Gastrocnemius medialis (tissue), 4 donors: ENCODE measurements at regions not wholly inside any gene's neighbourhood (a gene's known extent, or its start where the extent isn't known, plus 50 kb on each side); places are given as distances from the start of the nearest gene placed in this dataset.

Experiments
- ATAC-seq, 2 donors: fragments of 150-250 bp; one replicate each; pipeline ENCODE4 v1.9.1; 2016
- DNase-seq, 2 donors: peaks; one replicate each; pipeline ENCODE4 v3.0.0-alpha.2; 2019
- H3K27ac ChIP-seq, 4 donors: fragments of 200-600 bp; sonication (generic); 1 replicate in 1 of 4; 2 replicates in 3 of 4; pipeline ENCODE4 v1.5.1; 2016 to 2018; ENCODE audit warnings: mild to moderate bottlenecking in 2 of 4, moderate library complexity in 1 of 4
- H3K27me3 ChIP-seq, 3 donors: fragments of 200-600 bp; sonication (generic) in 2 of 3; 1 replicate in 1 of 3; 2 replicates in 2 of 3; pipeline versions ENCODE4 v1.5.1 to v1.6.0; 2016 to 2019; ENCODE audit warnings: mild to moderate bottlenecking in 1 of 3, moderate library complexity in 1 of 3
- H3K36me3 ChIP-seq, 2 donors: fragments of 200-600 bp; sonication (generic) in 1 of 2; one replicate each; pipeline ENCODE4 v1.5.1; 2017 to 2018
- H3K4me1 ChIP-seq, 2 donors: fragments of 200-600 bp; sonication (generic) in 1 of 2; one replicate each; pipeline ENCODE4 v1.5.1; 2016 to 2017; ENCODE audit warnings: mild to moderate bottlenecking in 2 of 2
- H3K4me3 ChIP-seq, 4 donors: fragments of 200-600 bp; sonication (generic) in 3 of 4; 1 replicate in 1 of 4; 2 replicates in 3 of 4; pipeline ENCODE4 v1.5.1; 2016 to 2019; ENCODE audit warnings: mild to moderate bottlenecking in 2 of 4
- H3K9me3 ChIP-seq, 3 donors: fragments of 200-600 bp; sonication (generic) in 2 of 3; 1 replicate in 1 of 3; 2 replicates in 2 of 3; pipeline ENCODE4 v1.5.1; 2016 to 2019
- POLR2A ChIP-seq, 2 donors: fragments of 450-650 bp; IDR thresholded peaks; one replicate each; pipeline ENCODE4 v1.6.1; 2017; ENCODE audit warnings: antibody characterized with exemption in 2 of 2, mild to moderate bottlenecking in 2 of 2, moderate library complexity in 2 of 2
- in situ Hi-C, 4 donors: fragments of 200-750 bp; cut with MboI; loops; one replicate each; pipeline versions ENCODE4 v1.15.0 to v1.8.0; 2017; ENCODE audit warnings: low sequenced_read_pairs in 4 of 4
- intact Hi-C: fragments of 100-400 bp; cut with DNase I; formaldehyde crosslinking; loops from one replicate; pipeline ENCODE4 v1.15.1; 2023; ENCODE audit warnings: low total_unique reads
- TF ChIP-seq, protein P1 (sequence below), 5 experiments: fragments of 450-650 bp in 3 of 5; fragments of 200-600 bp in 2 of 5; sonication (generic) in 2 of 5; IDR thresholded peaks in 4 of 5; conservative IDR thresholded peaks in 1 of 5; 1 replicate in 4 of 5; 2 replicates in 1 of 5; pipeline ENCODE4 v1.5.1; 2016 to 2019; ENCODE audit warnings: antibody characterized with exemption in 5 of 5, mild to moderate bottlenecking in 3 of 5, moderate library complexity in 3 of 5

DNA sequence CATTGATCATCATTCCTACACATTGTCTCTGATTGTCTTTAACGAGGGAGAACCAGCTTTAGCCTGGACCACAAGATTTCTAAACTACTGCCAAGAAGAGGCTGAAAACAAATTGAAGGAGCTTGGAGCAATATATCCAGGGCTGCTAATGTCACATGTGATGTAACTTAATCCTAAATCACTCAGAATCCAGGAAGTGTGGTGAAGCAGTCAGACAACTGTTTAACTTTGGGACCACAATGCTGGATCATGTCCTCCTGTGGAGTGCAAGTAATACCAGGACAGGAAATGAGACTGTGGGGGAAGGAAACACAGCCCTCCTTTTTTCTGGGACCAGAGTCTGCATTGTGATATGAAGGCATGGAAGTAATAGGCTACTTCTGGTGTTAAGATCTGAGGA, 430.2 kb downstream of the KCTD12 start:
- in situ Hi-C loops: loop anchor here in 2 of 4 donors (25.0 kb wide), 2 partner anchors 456 to 769 kb away; no protein-coding TSS in a partner anchor
- no peak for ATAC-seq

DNA sequence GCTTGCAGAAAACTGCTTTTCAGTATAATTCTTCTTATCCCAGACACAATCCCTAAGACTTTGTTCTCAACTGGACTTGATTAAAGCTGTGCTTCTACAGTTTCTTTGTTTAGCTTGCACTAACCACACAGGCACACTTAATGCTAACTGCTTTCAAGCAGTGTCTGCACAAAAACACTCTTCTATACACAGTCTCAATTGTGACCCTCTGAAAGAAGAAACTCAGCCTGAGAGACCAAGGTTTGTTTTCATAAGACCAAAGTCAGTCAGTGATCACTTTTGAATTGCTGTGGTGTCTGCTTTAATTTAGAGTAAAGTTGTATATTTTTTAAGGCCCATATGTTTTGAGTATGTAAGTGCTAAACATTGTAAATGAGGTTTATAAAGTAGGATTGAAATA, 431.2 kb downstream of the KCTD12 start:
- no peak overlapping the region for H3K4me3 ChIP-seq
- intact Hi-C loops: no loop called here
- DNase-seq (no peak), ATAC-seq (no peak)
- TF ChIP-seq POLR2A (IDR thresholded peaks at IDR 0.05): no peak
- TF ChIP-seq, protein P1, sequence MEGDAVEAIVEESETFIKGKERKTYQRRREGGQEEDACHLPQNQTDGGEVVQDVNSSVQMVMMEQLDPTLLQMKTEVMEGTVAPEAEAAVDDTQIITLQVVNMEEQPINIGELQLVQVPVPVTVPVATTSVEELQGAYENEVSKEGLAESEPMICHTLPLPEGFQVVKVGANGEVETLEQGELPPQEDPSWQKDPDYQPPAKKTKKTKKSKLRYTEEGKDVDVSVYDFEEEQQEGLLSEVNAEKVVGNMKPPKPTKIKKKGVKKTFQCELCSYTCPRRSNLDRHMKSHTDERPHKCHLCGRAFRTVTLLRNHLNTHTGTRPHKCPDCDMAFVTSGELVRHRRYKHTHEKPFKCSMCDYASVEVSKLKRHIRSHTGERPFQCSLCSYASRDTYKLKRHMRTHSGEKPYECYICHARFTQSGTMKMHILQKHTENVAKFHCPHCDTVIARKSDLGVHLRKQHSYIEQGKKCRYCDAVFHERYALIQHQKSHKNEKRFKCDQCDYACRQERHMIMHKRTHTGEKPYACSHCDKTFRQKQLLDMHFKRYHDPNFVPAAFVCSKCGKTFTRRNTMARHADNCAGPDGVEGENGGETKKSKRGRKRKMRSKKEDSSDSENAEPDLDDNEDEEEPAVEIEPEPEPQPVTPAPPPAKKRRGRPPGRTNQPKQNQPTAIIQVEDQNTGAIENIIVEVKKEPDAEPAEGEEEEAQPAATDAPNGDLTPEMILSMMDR (IDR thresholded peaks at IDR 0.05 in 4 of 5, conservative IDR thresholded peaks at IDR 0.05 in 1 of 5): no peak
- peaks cover 0 to 14% (median 3%) of the 10 kb centered on the region in 3 donors for H3K9me3 ChIP-seq
- H3K4me1 ChIP-seq: no peaks in the 10 kb centered on the region
- no peak overlapping the region for H3K27ac ChIP-seq
- H3K27me3 ChIP-seq: no peaks in the 10 kb centered on the region
- H3K36me3 ChIP-seq: no peaks in the 10 kb centered on the region
- in situ Hi-C loops: loop anchor here in 2 of 4 donors (25.0 kb wide), 2 partner anchors 457 to 768 kb away; no protein-coding TSS in a partner anchor

More for the DNA sequence above, 430.2 kb downstream of the KCTD12 start:
- Histone ChIP-seq H3K4me1 (no peaks in the 10 kb centered on the region), H3K27me3 (no peaks in the 10 kb centered on the region), H3K4me3 (no peak overlapping the region), H3K36me3 (no peaks in the 10 kb centered on the region), H3K9me3 (peaks cover 0 to 14% (median 3%) of the 10 kb centered on the region in 3 donors), H3K27ac (no peak overlapping the region)
- no peak for DNase-seq
- intact Hi-C loops: no loop called here
- TF ChIP-seq, protein P1 (IDR thresholded peaks at IDR 0.05 in 4 of 5, conservative IDR thresholded peaks at IDR 0.05 in 1 of 5): no peak
- TF ChIP-seq POLR2A (IDR thresholded peaks at IDR 0.05): no peak

- no peaks in the 10 kb centered on the region for H3K4me1 ChIP-seq
- in situ Hi-C loops: loop anchor here in 2 of 4 donors (25.0 kb wide), 2 partner anchors 463 to 762 kb away; no protein-coding TSS in a partner anchor
- intact Hi-C loops: no loop called here
- no peaks in the 10 kb centered on the region for H3K36me3 ChIP-seq
- H3K27me3 ChIP-seq: no peaks in the 10 kb centered on the region
- H3K4me3 ChIP-seq: no peak overlapping the region
- peaks cover 0 to 14% (median 3%) of the 10 kb centered on the region in 3 donors for H3K9me3 ChIP-seq
- no peak overlapping the region for H3K27ac ChIP-seq
- no peak for TF ChIP-seq POLR2A (IDR thresholded peaks at IDR 0.05)
- TF ChIP-seq, protein P1 (IDR thresholded peaks at IDR 0.05 in 4 of 5, conservative IDR thresholded peaks at IDR 0.05 in 1 of 5): no peak
- no peak for DNase-seq
- no peak for ATAC-seq
These were observed 436.5 kb downstream of the KCTD12 start for GRCh38 chr13:76449716-76450115.

DNA sequence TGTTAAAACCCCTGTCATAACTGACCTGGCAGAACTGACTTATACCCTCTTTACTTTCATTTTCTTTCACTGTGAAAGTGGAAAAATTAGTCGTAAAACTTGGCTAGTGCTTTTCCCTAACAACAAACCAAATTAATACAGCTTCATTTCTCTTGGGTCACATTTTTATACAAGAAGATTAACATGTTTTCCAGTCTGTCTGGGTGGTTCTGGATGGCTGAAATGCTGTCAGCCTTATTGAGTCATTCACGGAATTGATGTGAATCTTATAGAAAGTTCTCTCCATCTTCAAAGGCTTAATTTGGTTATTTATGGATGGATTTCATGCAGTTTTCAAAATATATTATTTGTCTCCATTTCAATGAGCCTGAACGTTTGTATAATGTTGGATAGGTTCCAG, 440.0 kb downstream of the KCTD12 start:
- no peaks in the 10 kb centered on the region for H3K36me3 ChIP-seq
- no peak overlapping the region for H3K4me3 ChIP-seq
- ATAC-seq: no peak
- H3K9me3 ChIP-seq: no peaks in the 10 kb centered on the region
- no peaks in the 10 kb centered on the region for H3K4me1 ChIP-seq
- DNase-seq: no peak
- in situ Hi-C loops: no loop called here
- TF ChIP-seq, protein P1 (IDR thresholded peaks at IDR 0.05 in 4 of 5, conservative IDR thresholded peaks at IDR 0.05 in 1 of 5): no peak
- TF ChIP-seq POLR2A (IDR thresholded peaks at IDR 0.05): no peak
- intact Hi-C loops: no loop called here
- H3K27me3 ChIP-seq: no peaks in the 10 kb centered on the region
- H3K27ac ChIP-seq: no peak overlapping the region

GRCh38 chr13:76440568-76440967, 445.6 kb downstream of the KCTD12 start:
- ATAC-seq (no peak), DNase-seq (no peak)
- Histone ChIP-seq H3K27me3 (no peaks in the 10 kb centered on the region), H3K9me3 (no peaks in the 10 kb centered on the region), H3K4me3 (no peak overlapping the region), H3K36me3 (no peaks in the 10 kb centered on the region), H3K27ac (no peak overlapping the region), H3K4me1 (no peaks in the 10 kb centered on the region)
- TF ChIP-seq, protein P1 (IDR thresholded peaks at IDR 0.05 in 4 of 5, conservative IDR thresholded peaks at IDR 0.05 in 1 of 5): no peak
- intact Hi-C loops: no loop called here
- in situ Hi-C loops: no loop called here
